ENCODE measurements at regions not wholly inside any gene's neighbourhood (a gene's known extent, or its start where the extent isn't known, plus 50 kb on each side); places are given as distances from the start of the nearest gene placed in this dataset.

GRCh38 chrX:39845233-39845632 lies 252.5 kb downstream of the BCOR start:
- DNase-seq (no peak), ATAC-seq (ENCODE audit: low read depth) (no peak)
- no peak overlapping the region for H2BK15ac ChIP-seq (ENCODE audit: low read depth, low read length)
- peaks cover 2% of the 10 kb centered on the region; the same call in 1 of the 2 replicates for H3K4me1 ChIP-seq (ENCODE audit: control insufficient read depth, insufficient read depth, low read length)
- in situ Hi-C loops (cut with MboI; ENCODE audit: low sequenced_read_pairs), result no loop called here
- no peak overlapping the region for H2BK120ac ChIP-seq (ENCODE audit: low read depth, low read length)
- H4K5ac ChIP-seq (ENCODE audit: low read depth, low read length), result no peak overlapping the region
- no TSS peak for BruUV-seq (replicated peaks)
- no peak overlapping the region for H2AK5ac ChIP-seq (ENCODE audit: low read depth, low read length)
- no peak overlapping the region for H3K18ac ChIP-seq (ENCODE audit: low read depth, low read length)
- H3K4ac ChIP-seq (ENCODE audit: low read depth, low read length), result no peak overlapping the region
- H3K4me2 ChIP-seq (ENCODE audit: low read depth, low read length), result no peak overlapping the region
- TF ChIP-seq MXI1 (IDR thresholded peaks at IDR 0.05; ENCODE audit: borderline replicate concordance, low read depth, low read length), result no peak
- H3K27me3 ChIP-seq (ENCODE audit: control insufficient read depth, insufficient read depth, low read length), result peaks cover 27% of the 10 kb centered on the region
- H4K20me1 ChIP-seq (ENCODE audit: insufficient read depth, low read length), result no peaks in the 10 kb centered on the region
- no peak overlapping the region for H3K23ac ChIP-seq (ENCODE audit: low read depth, low read length)
- WGBS, 2 experiments (ENCODE audit: extremely low coverage in 2 of 2, insufficient read length in 1 of 2), result no CpG with 5 or more reads among the region's 9 CpGs
- no peak overlapping the region for H3K14ac ChIP-seq (replicated peaks; ENCODE audit: low read depth, low read length)
- H3K36me3 ChIP-seq (ENCODE audit: control insufficient read depth, insufficient read depth, low read length), result no peaks in the 10 kb centered on the region
- H3K56ac ChIP-seq (ENCODE audit: extremely low read depth, insufficient read depth, low read length), result no peak overlapping the region
- intact Hi-C loops (cut with micrococcal nuclease), result no loop called here
- ChIA-PET POLR2A (ENCODE audit: unreplicated experiment) (no interaction called here), CTCF (interaction anchor here (0.5 to 0.8 kb wide), 3 partner anchors 27 to 1751 kb away, joined by 3 to 5 read pairs (median 4); no protein-coding TSS in a partner anchor)
- H2BK20ac ChIP-seq (ENCODE audit: low read depth, low read length), result no peak overlapping the region
- H4K8ac ChIP-seq (ENCODE audit: low read depth in 2 of 2, low read length in 2 of 2), result no peak overlapping the region
- H2AFZ ChIP-seq (replicated peaks; ENCODE audit: low read length, poor library complexity), result no peak overlapping the region
- no peak overlapping the region for H3K4me3 ChIP-seq (ENCODE audit: insufficient read depth, low read depth, low read length)
- H2BK5ac ChIP-seq (ENCODE audit: low read depth, low read length, poor library complexity, severe bottlenecking), result no peak overlapping the region
- H4K91ac ChIP-seq (ENCODE audit: insufficient read depth, low read depth, low read length), result no peak overlapping the region
- H3K9ac ChIP-seq (ENCODE audit: low read depth, low read length), result no peak overlapping the region
- H3K27ac ChIP-seq (ENCODE audit: insufficient read depth, low read length), result no peak overlapping the region
- H3K9me1 ChIP-seq (ENCODE audit: insufficient read depth, low read length), result peaks cover 3% of the 10 kb centered on the region; the same call in 1 of the 2 replicates
- dilution Hi-C loops (cut with HindIII; ENCODE audit: low sequenced_read_pairs, unreplicated experiment), result no loop called here
- no peaks in the 10 kb centered on the region for H3K79me1 ChIP-seq (ENCODE audit: low read depth in 1 of 2, low read length in 2 of 2)
- H3K9me3 ChIP-seq (ENCODE audit: control insufficient read depth, insufficient read depth, low read length), result no peaks in the 10 kb centered on the region
- H2AK9ac ChIP-seq (replicated peaks; ENCODE audit: low read depth, low read length, poor library complexity), result no peak overlapping the region

All from IMR-90 (cell line).